PFSK-1 (cell line): ENCODE measurements at regions not wholly inside any gene's neighbourhood (a gene's known extent, or its start where the extent isn't known, plus 50 kb on each side); places are given as distances from the start of the nearest gene placed in this dataset.

ENCODE experiments used
- POLR2AphosphoS5 ChIP-seq: IDR thresholded peaks from 2 replicates; pipeline ENCODE4 v1.6.1; 2012; ENCODE audit warnings: low read depth, mild to moderate bottlenecking, control low read depth, low read length, moderate library complexity
- REST ChIP-seq, 2 experiments: IDR thresholded peaks; 2 replicates each; pipeline versions ENCODE4 v1.6.1 to v1.8.0; 2011 to 2012; ENCODE audit warnings: low read depth in 2 of 2, low read length in 2 of 2, control low read depth in 1 of 2, inconsistent platforms in 1 of 2, mild to moderate bottlenecking in 1 of 2, moderate library complexity in 1 of 2; ENCODE audit not compliant: insufficient read depth in 1 of 2
- SIN3A ChIP-seq: IDR thresholded peaks from 2 replicates; pipeline ENCODE4 v1.6.1; 2012; ENCODE audit warnings: mild to moderate bottlenecking, low read length, moderate library complexity, borderline replicate concordance; ENCODE audit not compliant: insufficient read depth
- TAF1 ChIP-seq: IDR thresholded peaks from 2 replicates; pipeline ENCODE4 v1.6.1; 2012; ENCODE audit warnings: low read length, control low read depth, borderline replicate concordance; ENCODE audit not compliant: insufficient read depth

GRCh38 chr5:73265641-73266040 is 92.6 kb downstream of the TMEM174 start:
- TF ChIP-seq POLR2AphosphoS5 = no peak
- TF ChIP-seq TAF1 = no peak
- TF ChIP-seq REST (IDR thresholded peaks at IDR 0.05; ENCODE audit: insufficient read depth in 1 of 2, low read depth in 2 of 2, low read length in 2 of 2) = no peak
- no peak for TF ChIP-seq SIN3A
